Hippocampal formation (tissue), 2 donors: ENCODE measurements at regions not wholly inside any gene's neighbourhood (a gene's known extent, or its start where the extent isn't known, plus 50 kb on each side); places are given as distances from the start of the nearest gene placed in this dataset.
A peak's percentile ranks its signal among the peaks of the same experiment; 100 is the strongest.
"Not testable (repeated sequence)": the region's sequence is repeated elsewhere in the genome, so short reads cannot be mapped to it uniquely, and the experiment has no call there.

Experiments used
- DNase-seq, 2 donors: peaks; one replicate each; lab custom pipeline; 2025; lab: John Stamatoyannopoulos, UW

DNA sequence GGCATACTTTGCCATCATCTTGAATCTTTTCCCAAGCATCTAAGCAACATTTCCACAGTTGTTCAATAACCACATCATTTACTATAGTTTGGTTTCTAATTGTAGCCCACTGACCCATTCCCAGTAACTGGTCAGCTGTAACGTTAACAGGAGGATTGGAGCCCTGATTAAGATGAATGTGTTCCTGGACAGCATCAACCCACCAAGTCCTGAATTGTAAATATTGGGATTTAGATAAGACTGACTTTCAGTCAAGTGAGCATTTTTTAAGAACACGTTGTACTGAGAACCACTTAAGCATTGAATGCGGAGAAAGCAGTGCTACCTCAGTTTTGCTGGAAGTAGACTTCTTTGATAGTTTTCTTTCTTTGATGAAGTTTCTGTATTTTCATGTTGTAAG lies 53.3 kb upstream of the ARL4D start:
- not testable (repeated sequence) for DNase-seq

DNA sequence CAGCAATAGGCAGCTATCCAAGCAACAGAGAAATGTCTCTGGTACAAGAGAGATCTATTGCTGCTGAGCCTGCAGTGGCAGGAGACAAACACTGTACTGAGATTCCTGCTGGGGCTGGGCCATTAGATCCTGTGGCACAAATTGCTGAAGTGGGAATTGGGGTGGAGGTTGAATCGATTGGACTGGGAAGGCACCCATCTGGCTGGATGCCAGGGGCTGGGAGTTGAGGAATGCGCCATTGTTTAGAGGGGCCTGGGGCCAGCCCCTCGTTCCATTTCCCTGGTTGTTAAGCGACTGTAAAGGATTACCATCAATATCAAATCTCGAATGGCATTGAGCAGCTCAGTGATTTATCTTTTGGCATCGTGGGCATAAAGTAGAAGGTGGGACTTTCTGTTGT lies 54.1 kb upstream of the ARL4D start:
- no peak for DNase-seq

DNA sequence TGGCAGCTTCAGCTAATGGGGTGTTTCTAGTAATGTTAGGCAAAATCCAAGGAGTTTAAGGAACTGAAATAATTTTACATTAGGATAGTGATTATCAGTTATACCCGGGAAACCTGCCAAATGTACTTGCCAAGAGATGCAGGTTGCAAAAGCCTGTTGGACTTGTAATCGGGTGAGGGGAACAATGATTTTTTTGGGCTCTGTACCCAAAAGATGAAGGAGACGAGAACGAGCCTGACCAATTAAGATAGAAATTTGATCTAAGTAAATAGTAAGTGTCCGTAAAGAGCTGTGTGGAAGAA lies 56.3 kb upstream of the ARL4D start:
- DNase-seq: no peak

DNA sequence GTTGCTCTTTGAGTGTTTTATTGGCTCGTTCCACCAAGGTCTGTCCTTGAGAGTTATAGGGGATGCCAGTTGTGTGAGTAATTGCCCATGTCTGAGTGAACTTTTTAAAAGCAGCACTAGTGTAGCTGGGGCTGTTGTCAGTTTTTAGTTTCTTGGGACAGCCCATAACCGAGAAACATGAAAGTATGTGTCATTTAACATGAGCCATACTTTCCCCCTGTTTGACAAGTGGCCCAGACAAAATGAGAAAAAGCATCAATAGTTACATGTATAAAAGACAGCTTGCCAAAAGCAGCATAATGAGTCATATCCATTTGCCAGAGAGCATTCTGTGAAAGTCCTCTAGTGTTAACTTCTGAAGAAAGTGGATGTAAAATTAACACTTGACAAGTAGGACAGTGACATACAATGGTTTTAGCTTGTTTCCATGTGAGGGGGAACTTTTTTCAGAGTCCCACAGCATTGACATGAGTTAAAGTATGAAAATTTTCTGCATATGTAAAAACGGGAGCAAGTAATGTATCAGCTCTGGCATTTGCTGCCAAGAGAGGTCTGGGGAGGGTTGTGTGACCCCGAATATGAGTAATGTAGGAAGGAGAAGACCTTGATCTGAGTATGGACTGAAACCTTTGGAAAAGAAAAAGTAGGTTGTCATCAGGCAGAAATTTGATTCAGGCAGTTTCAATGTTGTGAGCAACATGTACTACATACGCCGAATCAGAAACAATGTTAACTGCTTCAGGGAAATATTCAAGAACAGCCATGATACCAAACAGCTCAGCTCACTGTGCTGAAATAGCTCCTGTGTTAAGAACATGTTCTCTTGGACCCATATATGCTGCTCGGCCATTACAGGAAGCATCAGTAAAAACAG lies 56.8 kb upstream of the ARL4D start:
- no peak for DNase-seq

DNA sequence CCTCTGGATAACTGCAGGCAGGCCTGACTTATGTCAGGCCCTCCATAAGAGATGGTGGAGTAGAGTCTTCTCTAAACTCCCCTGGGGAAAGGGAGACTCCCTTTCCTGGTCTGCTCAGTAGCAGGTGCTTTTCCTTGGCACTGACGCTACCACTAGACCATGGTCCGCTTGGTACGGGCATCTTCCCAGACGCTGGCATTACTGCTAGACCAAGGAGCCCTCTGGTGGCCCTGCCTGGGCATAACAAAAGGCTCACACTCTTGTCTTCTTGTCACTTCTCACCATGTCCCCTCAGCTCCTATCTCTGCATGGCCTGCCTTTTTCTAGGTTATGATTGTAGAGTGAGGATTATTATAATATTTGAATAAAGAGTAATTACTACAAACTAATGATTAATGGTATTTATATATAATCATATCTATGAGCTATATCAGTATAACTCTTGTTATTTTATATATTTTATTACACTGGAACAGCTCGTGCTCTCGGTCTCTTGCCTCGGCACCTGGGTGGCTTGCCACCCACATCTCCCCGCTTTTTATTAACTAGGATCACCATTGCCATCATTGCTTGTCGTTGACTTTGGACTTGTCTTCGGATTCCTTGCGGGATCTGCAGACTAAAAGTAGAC lies 59.8 kb upstream of the ARL4D start:
- DNase-seq: peak; percentile 70 to 73

DNA sequence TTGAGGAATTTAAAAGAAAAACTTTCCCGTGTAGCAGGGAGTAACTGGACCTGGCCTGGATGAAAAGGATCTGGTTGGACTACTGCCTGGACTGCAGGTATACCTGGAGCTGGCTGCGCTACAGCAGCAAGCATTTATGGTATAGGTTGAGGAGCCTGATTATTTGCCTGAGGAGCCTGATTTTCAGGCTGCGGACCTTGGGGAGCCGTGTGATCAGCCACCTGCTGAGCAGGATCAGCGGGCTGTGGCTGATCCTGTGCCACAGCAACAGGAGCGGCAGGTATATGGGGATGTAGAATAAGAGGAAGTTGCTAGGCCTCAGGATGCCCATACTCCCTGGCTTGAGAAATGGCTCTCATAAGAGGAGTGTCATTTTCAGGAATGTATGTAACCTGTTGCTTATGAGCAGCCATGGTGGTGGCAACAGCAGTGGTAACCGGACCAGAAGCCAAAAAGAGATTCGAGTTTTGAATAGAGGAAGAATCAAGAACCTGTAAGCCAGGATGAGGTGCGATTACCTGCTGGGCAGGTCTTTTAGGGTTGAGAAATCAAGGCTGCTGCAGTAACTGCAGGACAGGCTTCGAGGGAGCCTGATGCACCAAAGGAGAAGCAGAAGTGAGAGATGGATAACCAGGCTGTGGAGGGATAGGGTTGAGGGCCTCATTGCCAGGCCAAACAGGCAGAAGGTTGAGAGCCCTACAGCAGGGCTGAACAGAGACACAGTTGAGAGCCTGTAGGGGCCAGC lies 60.9 kb upstream of the ARL4D start:
- DNase-seq: no peak

DNA sequence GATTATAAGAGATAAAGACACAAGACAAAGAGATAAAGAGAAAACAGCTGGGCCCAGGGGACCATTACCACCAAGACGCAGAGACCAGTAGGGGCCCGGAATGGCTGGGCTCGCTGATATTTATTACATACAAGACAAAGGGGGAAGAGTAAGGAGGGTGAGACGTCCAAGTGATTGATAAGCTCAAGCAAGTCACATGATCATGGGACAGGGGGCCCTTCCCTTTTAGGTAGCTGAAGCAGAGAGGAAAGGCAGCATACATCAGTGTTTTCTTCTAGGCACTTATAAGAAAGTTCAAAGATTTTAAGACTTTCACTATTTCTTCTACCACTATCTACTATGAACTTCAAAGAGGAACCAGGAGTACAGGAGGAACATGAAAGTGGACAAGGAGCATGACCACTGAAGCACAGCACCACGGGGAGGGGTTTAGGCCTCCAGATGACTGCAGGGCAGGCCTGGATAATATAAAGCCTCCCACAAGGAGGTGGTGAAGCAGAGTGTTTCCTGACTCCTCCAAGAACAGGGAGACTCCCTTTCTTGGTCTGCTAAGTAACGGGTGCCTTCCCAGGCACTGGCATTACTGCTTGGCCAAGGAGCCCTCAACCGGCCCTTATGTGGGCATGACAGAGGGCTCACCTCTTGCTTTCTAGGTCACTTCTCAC lies 63.9 kb upstream of the ARL4D start:
- DNase-seq: no peak

DNA sequence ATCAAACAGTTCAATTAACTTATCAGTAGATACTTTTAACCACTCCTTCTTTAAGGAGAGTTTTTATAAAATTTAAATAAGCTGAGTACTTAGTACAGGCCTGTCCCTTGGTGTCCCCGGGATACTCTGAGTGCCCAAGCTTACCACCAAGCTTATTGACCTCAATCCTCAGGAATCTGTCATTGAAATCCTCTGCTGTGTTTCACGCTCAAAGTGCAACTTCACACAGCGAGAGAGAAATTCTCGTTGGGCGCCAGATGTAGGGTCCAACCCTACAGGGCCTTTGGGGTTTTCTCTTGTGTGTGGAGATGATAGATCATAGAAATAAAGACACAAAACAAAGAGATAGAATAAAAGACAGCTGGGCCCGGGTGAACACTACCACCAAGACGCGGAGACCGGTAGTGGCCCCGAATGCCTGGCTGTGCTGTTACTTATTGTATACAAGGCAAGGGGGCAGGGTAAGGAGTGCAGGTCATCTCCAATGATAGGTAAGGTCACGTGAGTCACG lies 65.3 kb upstream of the ARL4D start:
- no peak for DNase-seq

DNA sequence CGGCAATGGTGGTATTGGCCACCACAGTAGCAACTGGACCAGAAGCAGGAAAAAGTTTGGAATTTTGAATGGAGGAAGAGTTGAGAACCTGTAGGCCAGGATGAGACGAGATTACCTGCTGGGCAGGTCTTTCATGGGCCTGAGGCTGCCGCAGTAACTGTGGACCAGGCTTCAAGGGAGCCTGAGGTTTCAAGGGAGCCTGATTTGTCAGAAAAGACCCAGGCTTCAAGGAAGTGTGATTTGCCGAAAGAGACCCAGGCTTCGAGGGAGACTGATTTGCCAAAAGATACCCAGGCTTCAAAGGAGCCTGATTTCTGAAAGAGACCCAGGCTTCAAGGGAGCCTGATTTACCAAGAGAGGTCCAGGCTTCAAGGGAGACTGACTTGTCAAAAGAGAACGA lies 66.6 kb upstream of the ARL4D start:
- DNase-seq: no peak

DNA sequence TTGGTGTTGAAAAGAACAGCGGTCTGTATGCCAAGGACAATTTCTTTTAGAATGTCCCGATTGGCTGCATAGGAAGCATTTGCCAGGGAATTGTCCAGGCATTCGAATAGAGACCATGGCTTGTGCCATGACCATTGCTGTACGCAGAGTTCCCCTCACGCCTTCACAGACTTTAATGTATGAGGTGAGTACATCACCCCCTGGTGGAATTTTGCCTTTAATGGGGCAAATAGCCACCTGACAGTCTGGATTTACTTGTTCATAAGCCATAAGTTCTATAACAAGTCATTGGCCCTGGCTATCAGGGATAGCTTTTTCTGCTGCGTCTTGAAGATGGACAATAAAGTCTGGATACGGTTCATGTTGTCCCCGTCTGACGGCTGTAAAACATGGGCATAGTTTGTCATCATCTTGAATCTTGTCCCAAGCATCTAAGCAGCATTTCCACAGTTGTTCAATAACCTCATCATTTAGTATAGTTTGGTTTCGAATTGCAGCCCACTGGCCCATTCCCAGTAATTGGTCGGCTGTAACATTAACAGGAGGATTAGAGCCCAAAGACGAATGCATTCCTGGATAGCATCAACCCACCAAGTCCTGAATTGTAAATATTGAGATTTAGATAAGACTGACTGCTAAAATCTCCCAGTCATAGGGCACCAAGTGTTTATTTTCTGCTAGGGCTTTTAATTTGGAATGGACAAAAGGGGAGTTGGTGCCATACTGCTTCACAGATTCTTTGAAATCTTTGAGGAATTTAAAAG lies 67.7 kb upstream of the ARL4D start:
- no peak for DNase-seq

DNA sequence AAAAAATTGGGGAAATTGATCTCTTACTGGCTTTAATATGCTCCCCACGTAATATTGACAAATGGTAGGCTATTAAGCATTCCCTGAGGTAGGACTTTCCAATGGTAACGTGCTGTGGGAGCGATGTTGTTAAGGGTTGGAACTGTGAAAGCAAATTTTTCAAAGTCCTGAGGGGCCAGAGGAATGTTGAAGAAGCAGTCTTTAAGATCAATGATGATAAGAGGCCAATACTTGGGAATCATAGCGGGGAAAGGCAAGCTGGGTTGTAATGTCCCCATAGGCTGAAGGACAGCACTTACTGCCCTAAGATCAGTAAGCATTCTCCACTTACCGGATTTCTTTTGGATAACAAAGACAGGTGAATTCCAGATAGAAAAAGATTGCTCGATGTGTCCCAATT lies 69.6 kb upstream of the ARL4D start:
- DNase-seq: no peak

DNA sequence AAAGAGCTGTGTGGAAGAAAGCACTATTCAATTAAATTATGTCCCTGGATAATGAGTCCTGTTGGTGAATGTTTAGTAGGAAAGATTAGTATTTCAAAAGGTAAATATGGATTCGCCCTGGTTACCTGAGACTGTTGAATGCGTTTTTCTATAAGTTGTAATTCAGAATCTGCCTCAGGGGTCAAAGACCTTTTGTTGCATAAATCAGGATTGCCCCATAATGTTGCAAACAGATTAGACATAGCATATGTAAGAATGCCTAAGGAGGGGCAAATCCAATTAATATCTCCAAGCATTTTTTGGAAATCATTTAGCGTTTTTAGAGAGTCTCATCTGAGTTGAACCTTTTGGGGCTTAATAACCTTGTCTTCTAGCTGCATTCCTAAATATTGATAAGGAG lies 70.1 kb upstream of the ARL4D start:
- no peak for DNase-seq

DNA sequence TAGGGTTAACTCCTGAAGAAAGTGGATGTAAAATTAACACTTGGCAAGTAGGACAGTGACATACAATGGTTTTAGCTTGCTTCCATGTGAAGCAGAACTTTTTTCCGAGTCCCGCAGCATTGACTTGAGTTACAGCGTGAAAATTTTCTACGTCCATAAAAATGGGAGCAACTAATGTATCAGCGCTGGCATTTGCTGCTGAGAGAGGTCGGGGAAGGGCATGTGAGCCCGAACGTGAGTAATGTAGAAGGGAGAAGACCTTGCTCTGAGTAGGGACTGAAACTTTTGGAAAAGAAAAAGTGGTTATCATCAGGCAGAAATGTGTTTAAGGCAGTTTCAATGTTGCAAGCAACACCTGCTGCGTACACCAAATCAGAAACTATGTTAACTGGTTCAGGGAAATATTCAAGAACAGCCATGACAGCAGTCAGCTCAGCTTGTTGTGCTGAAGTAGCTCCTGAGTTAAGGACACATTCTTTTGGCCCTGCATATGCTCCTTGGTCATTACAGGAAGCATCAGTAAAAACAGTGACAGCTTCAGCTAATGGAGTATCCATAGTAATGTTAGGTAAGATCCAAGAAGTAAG lies 70.9 kb upstream of the ARL4D start:
- no peak for DNase-seq

DNA sequence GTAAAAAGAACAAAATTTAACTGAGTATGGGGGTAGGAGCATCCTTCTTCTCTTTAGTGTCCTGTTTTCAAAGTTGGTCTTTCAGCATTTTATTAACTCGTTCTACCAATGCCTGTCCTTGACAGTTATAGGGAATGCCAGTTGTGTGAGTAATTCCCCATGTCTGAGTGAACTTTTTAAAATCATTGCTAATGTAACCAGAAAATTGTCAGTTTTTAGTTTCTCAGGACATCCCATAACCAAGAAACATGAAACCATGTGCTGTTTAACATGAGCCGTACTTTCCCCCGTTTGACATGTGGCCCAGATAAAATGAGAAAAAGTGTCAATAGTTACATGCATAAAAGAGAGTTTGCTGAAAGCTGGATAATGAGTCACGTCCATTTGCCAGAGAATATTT lies 71.4 kb upstream of the ARL4D start:
- no peak for DNase-seq

DNA sequence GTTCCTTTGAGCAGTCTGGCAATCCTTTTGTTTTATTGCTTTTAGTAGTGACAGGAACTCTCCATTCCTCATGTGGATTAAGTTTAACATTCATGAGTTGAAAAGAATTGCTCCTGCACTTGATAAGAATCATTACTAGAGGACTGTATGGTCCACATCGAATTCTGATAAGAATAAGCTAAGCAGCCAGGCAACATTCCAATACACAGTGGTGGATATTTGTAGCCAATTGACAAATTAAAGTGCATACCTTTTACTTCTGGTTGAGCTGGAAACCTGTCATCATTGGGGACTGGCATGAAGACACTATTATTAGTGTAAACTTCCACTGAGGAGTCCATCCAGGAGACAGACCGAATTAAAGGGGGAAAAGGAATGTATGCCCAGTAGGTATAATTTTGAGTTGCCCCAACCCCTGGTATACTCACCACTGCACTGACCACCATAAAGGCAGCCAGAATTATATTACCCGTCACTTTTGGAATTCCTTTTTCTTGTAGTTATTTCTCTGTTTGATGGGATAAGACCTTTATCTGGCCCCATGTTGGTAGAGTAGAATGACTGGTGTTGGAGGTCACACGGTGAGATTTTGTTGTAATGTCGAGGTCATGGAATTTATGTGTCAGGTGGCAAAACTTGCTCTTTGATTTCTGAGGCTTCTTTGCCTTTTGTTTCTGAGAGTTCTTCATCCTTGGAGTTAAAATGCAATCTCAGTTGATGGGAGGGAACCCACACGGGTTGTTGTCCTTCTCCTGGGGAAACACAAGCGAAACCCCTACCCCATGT lies 72.1 kb upstream of the ARL4D start:
- no peak for DNase-seq

DNA sequence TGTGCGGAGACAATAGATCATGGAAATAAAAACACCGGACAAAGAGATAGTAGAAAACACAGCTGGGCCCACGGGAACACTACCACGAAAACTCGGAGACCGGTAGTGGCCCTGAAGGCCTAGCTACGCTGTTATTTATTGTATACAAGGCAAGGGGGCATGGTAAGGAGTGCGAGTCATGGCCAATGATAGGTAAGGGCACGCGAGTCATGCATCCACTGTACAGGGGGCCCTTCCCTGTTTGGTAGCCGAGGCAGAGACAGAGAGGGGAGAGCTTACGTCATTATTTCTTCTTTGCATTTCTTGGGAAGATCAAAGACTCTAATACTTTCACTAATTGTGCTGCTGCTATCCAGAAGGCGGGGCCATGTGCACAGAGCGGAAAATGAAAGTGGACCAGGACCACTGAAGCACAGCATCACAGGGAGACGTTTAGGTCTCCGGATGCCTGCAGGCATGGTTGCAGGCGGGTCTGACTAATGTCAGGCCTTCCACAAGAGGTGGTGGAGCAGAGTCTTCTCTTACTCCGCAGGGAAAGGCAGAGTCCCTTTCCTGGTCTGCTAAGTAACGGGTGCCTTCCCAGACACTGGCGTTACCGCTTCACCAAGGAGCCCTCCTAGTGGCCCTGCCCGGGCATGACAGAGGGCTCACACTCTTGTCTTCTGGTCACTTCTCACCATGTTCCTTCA lies 74.4 kb upstream of the ARL4D start:
- DNase-seq: peak in 1 of 2 donors; percentile 0

DNA sequence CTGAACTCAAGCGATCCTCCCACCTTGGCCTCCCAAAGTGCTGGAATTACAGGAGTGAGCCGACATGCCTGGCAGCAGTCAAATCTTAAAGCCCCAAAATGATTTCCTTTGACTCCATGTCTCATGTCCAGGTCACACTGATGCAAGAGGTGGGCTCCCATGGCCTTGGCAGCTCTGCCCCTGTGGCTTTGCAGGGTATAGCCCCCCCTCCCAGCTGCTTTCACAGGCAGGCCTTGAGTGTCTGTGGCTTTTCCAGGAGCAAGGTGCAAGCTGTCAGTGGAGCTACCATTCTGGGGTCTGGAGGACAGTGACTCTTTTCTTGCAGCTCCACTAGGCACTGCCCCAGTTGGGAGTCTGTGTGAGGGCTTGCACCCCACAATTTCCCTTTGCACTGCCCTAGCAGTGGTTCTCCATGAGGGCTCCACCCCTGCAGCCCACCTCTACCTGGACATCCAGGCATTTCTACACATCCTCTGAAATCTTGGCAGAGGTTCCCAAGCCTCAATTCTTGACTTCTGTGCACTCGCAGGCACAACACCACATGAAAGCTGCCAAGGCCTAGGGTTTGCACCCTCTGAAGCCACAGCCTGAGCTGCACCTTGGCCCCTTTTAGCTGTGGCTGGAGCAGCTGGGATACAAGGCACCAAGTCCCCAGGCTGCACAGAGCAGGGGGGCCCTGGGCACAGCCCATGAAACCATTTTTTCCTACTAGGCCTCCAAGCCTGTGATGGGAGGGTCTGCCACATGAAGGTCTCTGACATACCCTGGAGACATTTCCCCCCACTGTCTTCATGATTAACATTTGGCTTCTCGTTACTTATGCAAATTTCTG lies 79.3 kb upstream of the ARL4D start:
- no peak for DNase-seq

DNA sequence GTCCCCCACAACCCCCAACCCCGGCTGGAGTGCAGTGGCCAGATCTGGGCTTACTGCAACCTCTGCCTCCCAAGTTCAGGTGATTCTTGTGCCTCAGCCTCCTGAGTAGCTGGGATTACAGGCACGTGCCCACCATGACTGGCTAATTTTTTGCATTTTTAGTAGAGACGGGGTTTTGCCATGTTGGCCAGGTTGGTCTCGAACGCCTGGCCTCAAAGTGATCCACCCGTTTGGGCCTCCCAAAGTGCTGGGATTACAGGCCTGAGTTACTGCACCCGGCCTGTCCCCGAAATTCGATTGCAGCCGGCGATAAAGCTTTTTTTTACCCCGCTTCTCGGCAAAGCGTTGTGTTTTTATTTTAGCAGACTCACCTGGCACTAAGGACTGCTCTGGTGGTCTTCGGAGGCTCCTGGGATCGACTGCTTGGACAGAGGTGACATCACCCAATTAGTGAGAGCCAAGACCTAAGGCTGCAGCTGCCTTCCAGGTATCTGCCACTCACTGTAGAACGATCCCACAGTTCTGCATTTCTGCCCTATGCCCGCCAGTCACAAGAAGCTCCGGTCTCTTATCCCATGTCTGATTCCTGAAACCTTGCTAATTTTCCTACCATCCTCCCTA lies 82.2 kb upstream of the ARL4D start:
- no peak for DNase-seq
